ENCODE measurements at regions not wholly inside any gene's neighbourhood (a gene's known extent, or its start where the extent isn't known, plus 50 kb on each side); places are given as distances from the start of the nearest gene placed in this dataset.
"Not testable (repeated sequence)": the region's sequence is repeated elsewhere in the genome, so short reads cannot be mapped to it uniquely, and the experiment has no call there.

DNA sequence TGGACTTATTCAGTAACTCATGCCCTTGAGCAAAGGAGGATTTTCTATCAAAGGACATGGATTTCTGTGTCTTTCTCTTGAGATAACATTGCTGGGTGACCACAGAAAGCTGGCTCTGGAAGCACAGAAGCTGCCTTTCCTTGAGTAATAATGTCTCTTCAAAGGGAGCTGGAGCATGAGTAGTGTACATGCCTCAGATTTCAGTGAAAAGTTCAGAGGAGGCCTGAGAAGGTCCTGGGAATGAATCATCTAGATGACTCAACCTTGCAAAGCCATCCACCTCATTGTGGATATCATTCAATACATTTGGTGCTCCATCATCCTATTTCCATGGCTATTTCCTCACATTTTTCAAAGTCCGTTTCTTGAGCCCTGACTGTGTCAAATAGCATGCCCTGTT, 77.6 kb upstream of the OR4M2 start:
- not testable (repeated sequence) for TF ChIP-seq CTCF (IDR thresholded peaks at IDR 0.05; ENCODE audit: borderline replicate concordance, extremely low read depth, low read length, poor library complexity, severe bottlenecking); EZH2 (IDR thresholded peaks at IDR 0.05; ENCODE audit: borderline replicate concordance, low read depth, low read length, severe bottlenecking)

All from DND-41 (cell line).